Lung (tissue), 9 donors: ENCODE measurements at regions not wholly inside any gene's neighbourhood (a gene's known extent, or its start where the extent isn't known, plus 50 kb on each side); places are given as distances from the start of the nearest gene placed in this dataset.
"Not testable (repeated sequence)": the region's sequence is repeated elsewhere in the genome, so short reads cannot be mapped to it uniquely, and the experiment has no call there.

Experiments
- ATAC-seq: fragments of 200-7000 bp; cut with Tn5 transposase; one replicate; pipeline ENCODE4 v1.9.1; 2020; ENCODE audit warnings: moderate number of reproducible peaks; ENCODE audit not compliant: insufficient read depth, low FRiP score
- DNase-seq, 3 donors: peaks; one replicate each; pipeline ENCODE4 v3.0.0-alpha.2; 2013 to 2017
- H3K27ac ChIP-seq, 2 donors: one replicate each; pipeline ENCODE4 v1.5.1; 2013; ENCODE audit warnings: mild to moderate bottlenecking in 2 of 2, moderate library complexity in 2 of 2, control low read depth in 1 of 2, inconsistent platforms in 1 of 2, low read depth in 1 of 2, low read length in 1 of 2
- H3K27me3 ChIP-seq, 3 donors: one replicate each; pipeline ENCODE4 v1.5.1; 2013; ENCODE audit warnings: low read length in 2 of 3; ENCODE audit not compliant: control insufficient read depth in 3 of 3, insufficient read depth in 3 of 3
- H3K36me3 ChIP-seq, 4 donors: one replicate each; pipeline ENCODE4 v1.5.1; 2013; ENCODE audit warnings: low read length in 4 of 4, mild to moderate bottlenecking in 1 of 4, moderate library complexity in 1 of 4; ENCODE audit not compliant: control insufficient read depth in 4 of 4, insufficient read depth in 4 of 4
- H3K4me1 ChIP-seq, 5 donors: one replicate each; pipeline ENCODE4 v1.5.1; 2013; ENCODE audit warnings: low read length in 5 of 5, mild to moderate bottlenecking in 2 of 5, moderate library complexity in 1 of 5; ENCODE audit not compliant: control insufficient read depth in 5 of 5, insufficient read depth in 5 of 5
- H3K4me3 ChIP-seq: one replicate; pipeline ENCODE4 v1.5.1; 2013; ENCODE audit warnings: mild to moderate bottlenecking, control low read depth, moderate library complexity
- H3K9ac ChIP-seq, 2 donors: one replicate each; pipeline ENCODE4 v1.5.1; 2013; ENCODE audit warnings: low read length in 2 of 2, control low read depth in 1 of 2; ENCODE audit not compliant: insufficient read depth in 1 of 2
- H3K9me3 ChIP-seq, 4 donors: one replicate each; pipeline ENCODE4 v1.5.1; 2013; ENCODE audit warnings: low read length in 3 of 4, mild to moderate bottlenecking in 1 of 4, moderate library complexity in 1 of 4; ENCODE audit not compliant: control insufficient read depth in 4 of 4, insufficient read depth in 3 of 4
- WGBS, 2 donors: extraction: QIAGEN DNeasy Blood & Tissue Kit; methylation state at CpG; one replicate each; pipeline ENCODE4 v1.1.7; 2013; 5-methylcytosine and 5-hydroxymethylcytosine counted together
- donor health status: Bipolar disorder and iron deficiency.
- donor health status: healthy.
- donor health status: DM: yes; HTN: yes; CAD: no.

GRCh38 chr4:9505341-9505740, 61.1 kb downstream of the DEFB131A start:
- WGBS, 2 donors = 92 to 96% methylated on average over 12 to 21 of the region's 21 CpGs
- not testable (repeated sequence) for H3K9me3 ChIP-seq, H3K4me3 ChIP-seq, H3K4me1 ChIP-seq, H3K27ac ChIP-seq, ATAC-seq, H3K36me3 ChIP-seq, H3K27me3 ChIP-seq, DNase-seq, H3K9ac ChIP-seq

GRCh38 chr4:9506672-9507071, 62.5 kb downstream of the DEFB131A start:
- H3K9ac ChIP-seq, H3K4me1 ChIP-seq, H3K27ac ChIP-seq, H3K27me3 ChIP-seq, H3K9me3 ChIP-seq, DNase-seq, H3K4me3 ChIP-seq, ATAC-seq, H3K36me3 ChIP-seq: not testable (repeated sequence)
- 90 to 92% methylated on average over 2 of the region's 2 CpGs for WGBS, 2 donors

- not testable (repeated sequence) for H3K27ac ChIP-seq, H3K4me3 ChIP-seq, H3K27me3 ChIP-seq, ATAC-seq, H3K9me3 ChIP-seq, H3K9ac ChIP-seq, DNase-seq, H3K4me1 ChIP-seq, H3K36me3 ChIP-seq
- WGBS, 2 donors = 87 to 91% methylated on average over 12 of the region's 12 CpGs
Observed at GRCh38 chr4:9512941-9513340, 68.7 kb downstream of the DEFB131A start.

- not testable (repeated sequence) for H3K27ac ChIP-seq, H3K4me3 ChIP-seq, H3K4me1 ChIP-seq, H3K36me3 ChIP-seq, H3K9me3 ChIP-seq, ATAC-seq, H3K9ac ChIP-seq, DNase-seq, H3K27me3 ChIP-seq
- WGBS, 2 donors = 82 to 83% methylated on average over 9 of the region's 9 CpGs
Observed at GRCh38 chr4:9519631-9520030, 75.4 kb downstream of the DEFB131A start.

- H3K4me1 ChIP-seq = not testable (repeated sequence)
- 92 to 96% methylated on average over 1 of the region's 1 CpG for WGBS, 2 donors
Observed at GRCh38 chr4:9522903-9523302, 78.7 kb downstream of the DEFB131A start.

GRCh38 chr4:9524406-9524805, 80.2 kb downstream of the DEFB131A start:
- WGBS, 2 donors = 87 to 89% methylated on average over 18 of the region's 18 CpGs
- H3K9me3 ChIP-seq, H3K9ac ChIP-seq, ATAC-seq, H3K36me3 ChIP-seq, H3K4me3 ChIP-seq, DNase-seq, H3K4me1 ChIP-seq, H3K27me3 ChIP-seq, H3K27ac ChIP-seq: not testable (repeated sequence)

More at GRCh38 chr4:9522903-9523302, 78.7 kb downstream of the DEFB131A start:
- H3K4me3 ChIP-seq, ATAC-seq, H3K36me3 ChIP-seq, DNase-seq, H3K9ac ChIP-seq, H3K27ac ChIP-seq, H3K9me3 ChIP-seq, H3K27me3 ChIP-seq: not testable (repeated sequence)
